ENCODE measurements at regions not wholly inside any gene's neighbourhood (a gene's known extent, or its start where the extent isn't known, plus 50 kb on each side); places are given as distances from the start of the nearest gene placed in this dataset.

- no peak for TF ChIP-seq CTCF (IDR thresholded peaks at IDR 0.05)
- no peak for TF ChIP-seq POLR2A (IDR thresholded peaks at IDR 0.05)
Measured at GRCh38 chr15:38814891-38815290, 250.3 kb upstream of the RASGRP1 start.

Data from esophagus squamous epithelium (tissue), 4 donors.